GM10266 (cell line): ENCODE measurements at regions not wholly inside any gene's neighbourhood (a gene's known extent, or its start where the extent isn't known, plus 50 kb on each side); places are given as distances from the start of the nearest gene placed in this dataset.
"Not testable (repeated sequence)": the region's sequence is repeated elsewhere in the genome, so short reads cannot be mapped to it uniquely, and the experiment has no call there.

Source experiments
- DNase-seq: peaks from one replicate; pipeline ENCODE4 v3.0.0; 2012; ENCODE audit errors: extremely low spot score
- CTCF ChIP-seq: IDR thresholded peaks from 2 replicates; pipeline ENCODE4 v1.5.1; 2012; ENCODE audit warnings: mild to moderate bottlenecking, low read depth; ENCODE audit not compliant: control insufficient read depth, insufficient read depth; ENCODE audit errors: missing control alignments

- DNase-seq = no peak
- no peak for TF ChIP-seq CTCF
These were observed 706.4 kb downstream of the SEMA5A start for GRCh38 chr5:8839361-8840055.

GRCh38 chr5:8840237-8840636, 705.6 kb downstream of the SEMA5A start:
- DNase-seq = no peak
- no peak for TF ChIP-seq CTCF

- DNase-seq = not testable (repeated sequence)
These were observed 705.1 kb downstream of the SEMA5A start for GRCh38 chr5:8840746-8841145.

GRCh38 chr5:8842971-8843551, 702.8 kb downstream of the SEMA5A start:
- DNase-seq = no peak
- no peak for TF ChIP-seq CTCF

GRCh38 chr5:8843771-8844170, 702.1 kb downstream of the SEMA5A start:
- DNase-seq = no peak
- TF ChIP-seq CTCF = no peak

GRCh38 chr5:8844206-8844605, 701.7 kb downstream of the SEMA5A start:
- TF ChIP-seq CTCF = no peak
- DNase-seq = no peak

- no peak for DNase-seq
- no peak for TF ChIP-seq CTCF
These were observed 701.0 kb downstream of the SEMA5A start for GRCh38 chr5:8844847-8845246.
